SHP77 treated with DMSO at 0.1 percent for 48 hours (cell line): ENCODE measurements at regions not wholly inside any gene's neighbourhood (a gene's known extent, or its start where the extent isn't known, plus 50 kb on each side); places are given as distances from the start of the nearest gene placed in this dataset.
"Not testable (repeated sequence)": the region's sequence is repeated elsewhere in the genome, so short reads cannot be mapped to it uniquely, and the experiment has no call there.

Experiments used
- DNase-seq: peaks from one replicate; lab custom pipeline; 2025; lab: John Stamatoyannopoulos, UW

DNA sequence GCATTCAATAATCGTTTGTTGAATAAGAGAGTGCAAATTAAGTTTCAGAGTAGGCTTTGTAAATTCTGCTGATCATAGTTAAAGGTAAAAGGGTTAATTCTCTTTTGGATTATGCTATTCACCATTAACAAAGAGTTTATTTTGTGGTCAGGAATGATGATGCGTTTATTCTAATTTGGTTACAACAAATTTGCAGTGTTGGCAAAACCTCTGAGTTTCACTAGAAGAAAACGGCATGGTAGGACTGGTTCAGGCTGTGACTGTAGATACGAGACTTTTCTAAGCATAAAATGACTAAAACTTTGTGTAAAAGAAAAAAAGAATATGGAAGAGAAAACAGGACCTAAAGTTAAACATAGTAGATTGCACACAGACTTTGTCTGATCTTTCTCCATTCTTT is 234.7 kb downstream of the TLR4 start:
- DNase-seq = no peak

DNA sequence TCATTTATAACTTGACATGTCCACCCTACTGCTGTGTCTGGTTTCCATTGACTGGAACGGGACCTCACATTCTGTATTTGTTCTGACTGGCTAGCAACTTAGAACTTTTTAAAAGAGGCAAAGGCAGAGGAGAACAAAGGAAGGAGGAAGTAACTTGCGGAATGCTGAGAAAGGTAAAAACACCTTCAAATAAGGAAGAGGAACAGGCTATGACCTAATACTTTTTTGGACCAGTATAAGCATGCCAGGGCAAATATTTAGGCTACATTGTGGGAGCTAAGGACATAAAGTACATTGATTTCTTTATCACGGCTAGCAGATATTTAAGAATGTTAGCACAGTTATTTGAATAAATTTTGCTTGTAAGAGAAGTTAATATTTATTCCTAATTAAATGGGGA is 240.5 kb downstream of the TLR4 start:
- not testable (repeated sequence) for DNase-seq

DNA sequence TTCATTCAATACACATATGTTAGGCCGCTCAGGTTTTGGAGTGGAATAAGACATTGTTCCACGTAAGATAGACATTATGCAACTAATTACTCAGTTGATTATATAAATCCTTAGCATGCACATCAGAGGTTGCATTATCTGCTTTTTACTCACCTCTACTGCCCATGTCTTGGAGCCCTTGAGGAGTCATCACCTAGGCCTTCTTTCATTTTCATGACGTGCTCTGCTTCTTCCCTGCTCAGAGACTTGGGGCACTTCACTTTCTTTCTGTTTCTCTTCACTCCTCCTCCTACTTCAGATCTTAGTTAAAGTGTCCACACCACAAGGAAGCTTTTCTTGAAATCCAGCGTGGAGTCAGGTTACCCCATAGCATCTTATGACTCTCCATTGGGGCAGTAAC is 241.1 kb downstream of the TLR4 start:
- DNase-seq = no peak

DNA sequence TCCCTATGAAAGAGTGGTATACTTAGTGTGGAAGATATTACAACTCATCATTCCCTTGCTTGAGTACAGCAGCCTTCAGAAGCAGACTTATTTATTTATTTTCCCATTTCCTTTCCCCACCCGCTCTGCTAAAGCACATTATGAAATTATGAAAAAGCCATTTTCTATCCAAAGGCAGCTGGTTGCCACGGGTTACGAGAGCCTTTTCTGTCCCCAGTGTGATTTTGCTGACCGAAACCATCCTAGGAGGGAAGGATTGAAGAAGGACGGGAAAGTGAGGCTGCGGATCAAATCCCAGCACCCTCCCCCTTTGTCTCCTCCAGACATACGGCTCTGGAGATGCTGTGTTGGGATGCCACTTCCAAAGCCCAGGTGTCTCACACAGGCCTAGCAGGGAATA is 246.9 kb downstream of the TLR4 start:
- no peak for DNase-seq

DNA sequence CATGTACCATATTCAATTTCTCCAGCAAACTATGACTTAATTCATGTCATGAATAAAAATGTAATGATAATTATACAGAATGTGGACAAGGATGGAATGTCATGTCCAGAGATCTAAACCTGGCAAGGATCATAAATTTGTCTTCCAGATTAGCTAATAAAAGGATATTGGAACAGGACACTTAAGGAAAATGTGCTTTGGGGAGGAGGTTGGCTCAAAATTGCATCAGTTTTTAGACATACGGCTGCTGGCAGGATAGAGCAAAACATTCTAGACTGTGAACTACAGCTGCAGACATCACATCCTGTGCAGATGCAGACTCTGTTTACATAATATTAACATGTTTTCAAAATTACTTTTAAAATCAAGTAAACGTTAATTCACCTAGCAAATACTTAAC is 248.4 kb downstream of the TLR4 start:
- DNase-seq = no peak

DNA sequence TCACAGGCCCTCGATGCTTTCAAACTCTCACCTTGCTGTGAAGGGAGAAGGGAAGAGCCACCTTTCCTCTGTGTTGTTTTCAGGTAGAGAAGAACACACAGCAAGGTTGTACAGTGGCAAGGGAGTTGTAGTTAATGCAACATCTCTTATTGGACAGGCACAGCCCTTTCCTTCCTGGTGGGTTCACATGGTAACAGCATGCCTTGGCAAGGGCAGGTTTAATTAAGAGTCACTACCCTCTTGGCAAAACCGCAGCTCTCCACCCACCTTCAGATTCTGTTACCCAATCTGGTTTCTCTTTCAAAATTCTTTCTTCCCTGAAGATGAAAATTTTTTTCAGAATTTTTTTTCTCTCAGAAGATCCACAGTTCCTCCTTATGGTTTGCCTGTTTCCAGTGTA is 253.1 kb downstream of the TLR4 start:
- DNase-seq = no peak

DNA sequence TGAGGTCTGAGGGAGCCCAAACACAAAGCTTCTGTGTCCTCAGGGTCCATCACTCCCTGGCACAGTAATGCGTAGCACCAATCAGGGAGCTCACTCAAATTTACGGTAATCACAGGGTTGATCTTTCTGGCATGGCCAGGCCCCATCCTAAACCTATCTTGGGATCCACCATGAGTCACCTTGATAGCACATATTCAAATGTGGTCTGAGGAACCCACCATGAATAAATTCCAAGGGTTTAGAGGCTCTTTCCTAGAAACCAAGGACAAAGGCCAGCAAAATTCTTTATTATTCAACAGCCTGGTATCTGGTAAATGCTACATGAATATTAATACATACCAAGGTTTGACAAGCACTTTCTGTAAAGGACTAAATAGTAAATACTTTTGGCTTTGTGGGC is 254.5 kb downstream of the TLR4 start:
- no peak for DNase-seq

DNA sequence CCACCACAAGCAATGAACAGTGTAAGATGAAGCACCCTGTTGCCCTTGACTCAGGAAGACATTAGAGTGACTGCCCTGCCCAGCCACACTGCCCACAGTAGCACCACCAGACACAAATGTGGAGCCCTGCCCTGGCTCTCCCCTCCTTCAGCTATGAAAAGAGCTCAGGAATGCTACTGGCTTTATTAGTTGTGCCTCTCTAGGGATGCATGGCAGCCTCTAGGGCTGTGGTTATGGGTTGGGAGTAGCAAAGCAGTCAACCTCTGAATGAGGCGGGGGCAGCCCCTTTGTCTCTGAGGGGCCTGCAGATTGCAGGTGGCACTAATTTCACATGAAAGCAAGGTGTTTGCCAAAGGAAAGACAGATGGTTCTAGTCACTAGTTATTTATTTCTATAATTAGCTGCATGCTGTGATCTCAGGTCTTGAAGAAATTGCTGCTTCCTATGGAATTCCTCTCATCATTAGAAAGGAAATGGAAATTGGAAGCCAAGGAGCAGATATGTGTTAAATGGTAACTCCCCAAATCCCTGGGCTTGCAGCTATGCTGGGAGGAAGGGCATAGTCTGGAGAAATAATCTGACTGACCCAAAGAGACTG is 259.4 kb downstream of the TLR4 start:
- no peak for DNase-seq

DNA sequence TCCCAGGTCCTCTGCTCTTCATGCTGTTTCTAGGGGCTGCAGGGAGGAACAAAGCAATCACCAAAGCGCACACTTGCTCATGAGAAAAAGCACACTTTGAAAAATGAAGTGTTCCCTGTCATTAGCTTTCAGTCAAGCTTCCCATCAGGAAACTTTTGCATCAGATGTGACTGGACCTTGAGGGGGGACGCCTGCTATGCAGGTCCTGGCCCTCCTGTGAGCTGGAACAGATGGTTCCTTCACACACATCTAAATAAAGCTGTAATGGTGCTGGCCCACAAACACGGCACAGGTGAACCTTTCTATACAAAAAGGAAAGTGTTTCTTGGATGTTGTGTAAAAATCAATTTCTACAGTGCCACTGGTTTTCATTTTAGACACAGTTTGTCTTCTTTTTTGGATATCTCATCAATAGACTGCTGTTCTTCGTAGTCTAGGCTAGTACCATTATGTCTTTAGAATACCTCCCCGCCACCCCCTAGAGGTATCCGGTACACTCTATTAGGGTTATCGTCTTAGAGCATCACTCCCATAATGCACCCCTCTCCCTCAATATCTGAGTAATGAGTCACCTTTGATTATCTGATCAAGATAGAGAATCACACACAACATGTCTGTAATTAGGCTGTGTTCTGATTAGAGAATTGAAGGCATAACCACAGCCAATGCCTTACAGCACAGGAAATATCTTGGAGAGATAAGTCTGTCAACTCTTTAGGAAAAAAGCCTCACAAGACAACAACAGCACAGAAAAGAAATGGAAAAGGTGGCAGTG is 266.3 kb downstream of the TLR4 start:
- DNase-seq = no peak

DNA sequence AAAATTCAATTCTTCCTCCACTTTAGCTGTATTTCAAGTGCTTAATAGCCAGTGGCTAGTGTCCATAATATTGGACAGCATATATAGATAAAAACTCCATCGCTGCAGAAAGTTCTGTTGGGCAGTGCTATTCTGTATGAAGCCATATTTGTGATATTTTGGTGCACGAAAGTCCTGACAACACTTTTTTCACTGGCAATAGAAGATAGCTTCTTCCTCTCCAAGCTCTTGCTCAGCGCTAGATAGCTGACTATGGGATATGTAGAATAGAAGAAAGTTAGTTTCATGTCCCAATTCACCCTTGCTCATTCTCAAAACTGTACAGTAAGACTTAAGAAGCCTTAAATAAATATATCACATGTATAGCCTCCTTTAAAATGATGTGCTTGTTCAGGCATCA is 269.9 kb downstream of the TLR4 start:
- DNase-seq = no peak

DNA sequence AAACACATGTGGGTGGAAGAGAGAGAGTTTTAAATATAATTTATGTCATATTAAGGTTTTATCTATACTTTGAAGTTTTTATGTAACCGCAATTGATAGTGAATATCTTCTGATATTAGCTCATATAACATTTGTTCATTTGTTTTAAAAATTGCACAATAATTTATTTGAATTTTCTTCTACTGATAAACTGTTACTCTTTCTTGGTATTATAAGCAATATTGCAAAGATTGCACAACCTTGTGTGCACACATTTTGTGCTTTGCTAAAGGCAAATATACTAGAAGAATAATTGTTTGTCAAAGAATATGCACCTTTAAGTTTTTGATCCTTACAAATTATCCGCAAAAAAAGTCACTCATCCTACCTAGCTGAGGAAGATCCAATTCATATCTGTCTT is 275.7 kb downstream of the TLR4 start:
- DNase-seq = no peak

DNA sequence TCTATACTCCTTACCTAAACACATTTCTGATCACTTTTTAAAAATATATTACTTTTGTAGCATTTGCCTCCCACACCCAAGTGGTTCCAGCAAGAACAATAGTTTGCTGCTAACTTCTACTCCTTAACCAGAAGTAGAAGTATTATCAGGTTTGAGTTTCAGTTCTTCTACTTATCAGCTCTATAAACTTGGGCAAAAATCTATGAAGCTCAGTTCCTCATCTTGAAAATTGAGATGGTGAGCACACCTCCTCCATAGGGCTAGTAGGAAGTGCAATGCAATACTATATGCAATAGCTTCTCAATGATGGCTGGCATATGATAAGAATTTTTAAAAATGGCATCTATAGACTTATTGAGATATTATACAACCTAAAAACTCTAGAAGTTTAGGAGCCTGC is 283.7 kb downstream of the TLR4 start:
- no peak for DNase-seq

DNA sequence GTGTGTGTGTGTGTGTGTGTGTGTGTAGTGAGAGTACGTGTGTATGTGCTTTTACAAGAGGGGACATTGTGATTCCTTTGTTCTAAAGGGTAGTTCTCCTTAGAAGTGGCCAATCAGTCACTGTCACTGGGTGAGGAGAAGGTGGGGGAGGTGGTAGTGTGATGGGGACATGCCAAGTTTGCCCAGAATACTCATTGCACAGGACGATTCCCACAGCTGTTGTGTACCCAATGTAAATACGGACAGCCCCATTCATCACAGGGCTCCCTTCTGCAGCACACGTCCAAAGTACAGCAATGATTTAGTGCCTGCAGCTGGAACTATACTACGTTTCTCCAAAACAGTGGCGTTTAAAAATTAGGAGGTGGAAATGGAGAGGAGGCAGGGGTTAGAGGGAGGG is 287.8 kb downstream of the TLR4 start:
- peak; percentile 44 for DNase-seq

DNA sequence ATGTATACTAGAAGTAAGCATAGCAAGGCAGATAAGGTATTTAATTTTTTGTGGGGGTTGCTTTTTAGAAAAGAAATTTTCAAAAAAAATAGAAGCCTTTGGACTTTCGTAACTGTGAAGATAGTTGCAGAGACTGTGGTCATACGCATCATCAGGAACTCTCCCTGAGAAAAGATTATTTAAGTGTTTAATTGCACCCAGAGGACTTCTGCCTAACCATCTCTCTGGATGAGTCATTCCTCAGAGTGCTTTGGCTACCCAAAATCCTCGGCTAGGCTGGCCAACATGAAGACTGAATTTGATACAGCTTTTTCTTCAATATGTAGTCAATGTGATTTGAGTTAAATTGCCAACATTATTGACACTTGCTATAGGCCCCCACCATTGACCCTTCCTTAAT is 296.4 kb downstream of the TLR4 start:
- no peak for DNase-seq

DNA sequence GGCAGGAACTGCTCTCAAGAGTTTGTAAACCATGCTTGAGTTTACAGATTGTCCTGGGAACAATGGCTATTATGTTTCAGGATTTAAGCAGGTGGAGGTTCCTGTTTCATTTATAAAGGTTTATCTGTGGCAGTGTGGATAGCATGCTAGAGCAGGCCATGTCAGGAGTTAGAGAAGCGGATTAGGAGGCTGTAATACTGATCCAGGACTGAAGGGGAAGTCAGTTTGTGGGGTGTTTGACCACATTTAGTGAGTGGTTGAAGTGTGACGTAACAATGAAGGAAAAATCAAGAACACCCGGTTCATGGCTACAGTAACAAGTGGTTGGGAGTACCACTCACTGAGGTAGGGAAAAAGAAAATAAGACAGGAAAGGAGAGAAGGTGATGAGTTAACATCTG is 299.0 kb downstream of the TLR4 start:
- DNase-seq = no peak

DNA sequence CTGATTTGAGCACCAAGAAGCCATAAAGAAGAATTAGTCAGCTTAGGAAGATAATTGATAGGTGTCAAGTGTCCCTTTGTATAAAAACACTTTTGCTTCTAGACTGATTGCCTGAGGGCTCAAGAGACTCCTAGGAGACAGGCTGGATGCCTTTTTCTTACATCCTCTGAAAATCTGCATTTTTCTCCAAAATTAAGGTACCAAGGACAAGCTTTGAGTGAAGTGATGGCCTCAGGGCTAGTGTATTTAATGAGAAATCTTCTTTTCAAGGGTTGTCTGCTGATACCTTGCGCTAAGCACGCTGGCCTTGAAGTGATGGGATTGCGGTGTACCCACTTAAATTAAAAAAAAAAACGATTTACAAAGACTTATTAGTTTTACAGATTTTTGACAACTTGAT is 304.0 kb downstream of the TLR4 start:
- no peak for DNase-seq

DNA sequence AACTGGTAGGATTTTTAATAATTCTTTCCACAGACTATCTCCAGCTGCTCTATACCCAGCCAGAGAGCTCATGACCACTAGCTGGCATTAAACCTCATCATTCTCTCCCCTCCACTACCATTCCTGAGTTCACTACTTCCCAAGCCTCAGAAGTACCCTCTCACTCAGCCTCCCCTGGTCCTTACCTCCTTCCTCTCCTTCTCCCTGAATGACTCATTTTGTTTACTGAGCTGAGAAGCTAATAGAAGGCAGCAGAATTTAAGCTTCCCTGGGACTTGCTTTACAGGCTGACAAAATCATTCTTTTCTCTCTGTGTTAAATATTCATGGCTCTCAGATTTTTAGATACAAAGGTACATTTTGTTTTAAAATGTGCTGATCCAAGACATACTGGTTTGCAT is 305.4 kb downstream of the TLR4 start:
- no peak for DNase-seq

DNA sequence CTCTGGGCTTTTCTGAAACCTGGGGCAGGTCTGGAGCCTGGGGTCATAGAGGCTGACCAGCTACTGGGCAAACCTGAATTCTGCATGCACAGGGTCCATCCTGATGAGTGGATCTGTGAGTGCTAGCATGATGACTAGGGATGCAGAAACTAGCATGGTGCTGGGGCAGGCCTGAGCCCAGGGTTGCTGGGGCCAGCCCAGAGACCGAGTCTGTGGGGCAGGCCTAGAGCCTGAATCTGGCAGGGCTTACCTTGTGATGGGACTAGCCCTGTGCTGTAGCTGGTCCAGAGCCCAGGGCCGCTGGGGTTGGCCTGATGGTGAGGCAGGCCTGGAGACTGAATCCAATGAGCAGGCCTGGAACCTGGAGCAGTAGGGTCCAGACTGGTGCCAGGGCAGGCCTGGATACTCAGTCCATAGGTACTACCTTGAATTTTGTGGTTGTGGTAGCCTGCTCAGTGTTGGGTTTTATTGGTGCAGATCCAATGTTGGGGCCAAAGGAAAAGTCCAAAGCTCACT is 313.5 kb downstream of the TLR4 start:
- DNase-seq = no peak

DNA sequence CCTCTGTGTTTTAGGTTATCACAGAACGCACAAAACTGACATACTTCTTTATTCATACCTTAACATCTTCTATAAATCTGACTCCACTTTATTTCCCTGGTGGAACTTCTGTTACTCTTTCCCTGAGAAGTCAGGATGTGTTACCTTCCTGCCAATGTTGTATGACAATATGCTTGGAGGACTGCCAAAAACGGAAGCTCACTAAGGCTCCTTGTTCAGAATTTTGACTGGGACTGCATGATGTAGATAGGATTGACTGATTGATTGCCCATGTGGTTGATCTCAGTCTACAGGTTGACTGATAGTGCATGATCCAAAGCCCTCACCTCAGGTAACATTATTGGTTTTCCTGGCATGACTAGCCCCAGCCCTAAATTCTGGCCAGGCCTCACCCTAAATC is 319.4 kb downstream of the TLR4 start:
- DNase-seq = no peak

DNA sequence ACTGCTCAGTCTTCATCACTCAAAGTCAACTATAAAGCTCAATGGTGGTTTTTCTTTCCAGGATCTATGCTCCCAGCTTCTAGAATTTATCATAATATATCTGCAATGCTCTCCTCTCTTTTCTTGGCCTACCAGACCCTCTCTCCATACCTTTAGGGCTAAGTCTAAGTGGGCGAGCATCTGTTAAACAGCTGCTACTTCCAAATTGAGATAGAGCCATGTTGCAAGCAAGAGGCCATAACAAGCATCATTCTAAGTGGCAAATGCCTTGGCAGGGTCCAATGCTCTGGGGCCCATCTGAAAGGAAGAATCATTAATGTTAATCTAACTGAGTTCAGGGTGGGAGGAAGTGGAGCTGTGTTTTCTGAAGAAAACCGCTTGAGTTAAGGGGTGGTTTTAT is 324.0 kb downstream of the TLR4 start:
- no peak for DNase-seq

DNA sequence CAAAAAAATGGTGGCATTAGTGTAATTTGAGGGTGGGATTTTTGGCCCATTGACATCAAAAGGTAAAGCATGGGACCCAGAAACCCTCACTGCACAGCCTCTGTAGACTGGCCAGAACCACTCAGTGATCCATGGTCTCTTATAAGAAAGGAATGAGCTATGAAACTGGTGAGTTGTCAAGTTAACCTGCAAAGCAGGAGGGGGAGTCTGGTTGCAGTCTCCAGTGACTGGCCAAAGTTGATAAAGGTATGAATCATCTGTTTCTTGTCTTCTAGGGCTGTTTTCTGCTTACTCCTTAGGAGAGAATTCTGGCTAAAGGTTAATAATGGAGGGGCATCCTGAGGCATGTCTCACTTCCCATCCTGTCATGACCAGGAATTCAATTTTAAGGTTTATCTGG is 325.2 kb downstream of the TLR4 start:
- no peak for DNase-seq

DNA sequence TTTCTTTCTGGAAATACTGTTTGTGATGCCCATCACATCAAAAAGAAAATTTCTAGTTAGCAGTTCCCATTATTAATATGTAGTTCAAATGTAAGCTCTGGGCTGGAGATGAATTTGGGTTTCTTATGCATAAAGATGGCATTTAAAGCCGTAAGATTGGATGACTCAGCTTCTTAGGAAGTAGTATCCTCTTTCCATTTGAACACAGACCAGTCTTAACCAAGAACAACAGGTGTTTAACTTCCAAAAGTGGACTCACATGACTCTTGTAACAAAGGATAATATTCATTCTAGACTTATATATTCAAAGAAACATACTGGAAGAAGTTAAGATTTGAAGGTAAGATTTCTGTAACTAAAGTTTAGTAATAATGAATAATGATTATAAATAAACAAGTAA is 330.5 kb downstream of the TLR4 start:
- DNase-seq = no peak

DNA sequence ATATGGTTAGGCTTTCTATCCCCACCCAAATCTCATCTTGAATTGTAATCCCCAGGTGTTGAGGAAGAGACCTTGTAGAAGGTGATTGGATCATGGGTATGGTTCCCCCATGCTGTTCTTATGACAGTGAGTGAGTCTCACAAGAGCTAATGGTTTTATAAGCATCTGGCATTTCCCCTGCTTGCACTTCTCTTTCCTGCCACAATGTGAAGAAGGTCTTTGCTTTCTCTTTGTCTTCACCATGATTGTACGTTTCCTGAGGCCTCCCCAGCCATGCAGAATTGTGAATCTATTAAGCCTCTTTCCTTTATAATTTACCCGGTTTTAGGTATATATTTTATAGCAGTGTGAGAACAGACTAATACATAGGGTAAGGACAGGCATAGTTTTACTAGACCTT is 334.5 kb downstream of the TLR4 start:
- no peak for DNase-seq

DNA sequence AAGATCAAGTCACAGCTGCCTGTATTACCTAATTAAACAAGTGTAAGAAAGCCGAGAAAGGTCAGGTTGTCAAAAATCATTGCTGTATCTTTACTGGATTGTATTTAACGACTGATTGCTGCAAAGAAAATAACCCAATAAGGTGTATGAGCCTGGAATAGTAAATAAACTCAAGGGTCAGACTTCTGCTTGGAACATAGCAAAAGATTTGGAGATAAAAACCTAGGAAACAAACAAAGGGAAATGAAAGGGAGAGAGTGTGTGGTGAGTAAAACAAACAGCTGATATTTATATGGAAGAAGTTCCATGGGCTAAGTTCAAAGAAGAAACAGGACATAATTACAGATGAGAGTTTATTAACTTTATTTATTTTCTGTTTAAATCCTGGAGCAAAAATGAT is 354.0 kb downstream of the TLR4 start:
- DNase-seq = no peak
